HL-60 (cell line): ENCODE measurements at regions not wholly inside any gene's neighbourhood (a gene's known extent, or its start where the extent isn't known, plus 50 kb on each side); places are given as distances from the start of the nearest gene placed in this dataset.

Experiments
- CTCF ChIP-seq: IDR thresholded peaks from one replicate; pipeline ENCODE4 v1.5.1; 2011; ENCODE audit warnings: low read length, control low read depth, inconsistent platforms; ENCODE audit not compliant: insufficient read depth
- GABPA ChIP-seq: IDR thresholded peaks from 2 replicates; pipeline ENCODE4 v1.6.1; 2012; ENCODE audit warnings: low read depth
- POLR2AphosphoS5 ChIP-seq: IDR thresholded peaks from 2 replicates; pipeline ENCODE4 v1.6.1; 2012; ENCODE audit warnings: low read depth

- TF ChIP-seq POLR2AphosphoS5 (no peak), CTCF (no peak), GABPA (no peak)
Measured at GRCh38 chr6:139470997-139471396, 96.5 kb upstream of the CITED2 start.
